ENCODE measurements at regions not wholly inside any gene's neighbourhood (a gene's known extent, or its start where the extent isn't known, plus 50 kb on each side); places are given as distances from the start of the nearest gene placed in this dataset.

DNA sequence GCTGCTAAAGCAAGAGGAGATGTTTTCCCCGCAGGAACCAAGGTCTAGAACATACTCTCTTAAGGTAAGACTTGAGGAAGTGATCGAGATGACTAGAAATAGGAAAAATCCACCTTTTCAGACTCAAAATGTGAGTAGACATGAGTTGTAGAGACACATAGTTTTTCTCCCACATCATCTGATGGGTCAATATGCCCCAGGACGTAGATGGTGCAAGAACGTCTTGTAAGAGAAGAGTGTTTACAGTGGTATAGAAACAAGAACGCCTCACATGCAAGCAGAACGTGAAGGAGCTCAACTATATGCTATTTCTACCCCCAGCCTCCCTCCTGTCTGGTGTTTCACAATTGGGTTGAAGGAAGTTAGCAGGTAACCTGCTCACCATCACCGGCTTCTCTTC lies 144.0 kb upstream of the BACE2 start:
- H2BK12ac ChIP-seq (ENCODE audit: low read depth, low read length), result no peak overlapping the region
- no peak overlapping the region for H3K23ac ChIP-seq (ENCODE audit: insufficient read length)
- TF ChIP-seq, protein P1, sequence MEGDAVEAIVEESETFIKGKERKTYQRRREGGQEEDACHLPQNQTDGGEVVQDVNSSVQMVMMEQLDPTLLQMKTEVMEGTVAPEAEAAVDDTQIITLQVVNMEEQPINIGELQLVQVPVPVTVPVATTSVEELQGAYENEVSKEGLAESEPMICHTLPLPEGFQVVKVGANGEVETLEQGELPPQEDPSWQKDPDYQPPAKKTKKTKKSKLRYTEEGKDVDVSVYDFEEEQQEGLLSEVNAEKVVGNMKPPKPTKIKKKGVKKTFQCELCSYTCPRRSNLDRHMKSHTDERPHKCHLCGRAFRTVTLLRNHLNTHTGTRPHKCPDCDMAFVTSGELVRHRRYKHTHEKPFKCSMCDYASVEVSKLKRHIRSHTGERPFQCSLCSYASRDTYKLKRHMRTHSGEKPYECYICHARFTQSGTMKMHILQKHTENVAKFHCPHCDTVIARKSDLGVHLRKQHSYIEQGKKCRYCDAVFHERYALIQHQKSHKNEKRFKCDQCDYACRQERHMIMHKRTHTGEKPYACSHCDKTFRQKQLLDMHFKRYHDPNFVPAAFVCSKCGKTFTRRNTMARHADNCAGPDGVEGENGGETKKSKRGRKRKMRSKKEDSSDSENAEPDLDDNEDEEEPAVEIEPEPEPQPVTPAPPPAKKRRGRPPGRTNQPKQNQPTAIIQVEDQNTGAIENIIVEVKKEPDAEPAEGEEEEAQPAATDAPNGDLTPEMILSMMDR (IDR thresholded peaks at IDR 0.05; ENCODE audit: control extremely low read depth in 1 of 3, insufficient read depth in 1 of 3, low read depth in 1 of 3, low read length in 3 of 3), result no peak
- H4K5ac ChIP-seq (ENCODE audit: insufficient read length, low read depth, low read length), result no peak overlapping the region
- no peak overlapping the region for H2AK5ac ChIP-seq (ENCODE audit: low read depth, low read length)
- no peaks in the 10 kb centered on the region for H4K20me1 ChIP-seq (replicated peaks in 1 of 2; ENCODE audit: control insufficient read depth in 1 of 2, insufficient read depth in 2 of 2, low read length in 2 of 2)
- no peak overlapping the region for H2AFZ ChIP-seq (ENCODE audit: low read length)
- H3K36me3 ChIP-seq (ENCODE audit: control insufficient read depth in 2 of 4, insufficient read depth in 4 of 4, low read length in 3 of 4), result no peaks in the 10 kb centered on the region
- no peak for FAIRE-seq
- WGBS, 2 experiments (ENCODE audit: extremely low coverage in 1 of 2, insufficient coverage in 1 of 2, insufficient read length in 1 of 2, insufficient replicate concordance in 2 of 2, low coverage in 1 of 2, low lambda C conversion rate in 2 of 2, missing lambda C conversion rate in 1 of 2), result 94% methylated on average over 7 of the region's 7 CpGs; no CpG with 5 or more reads in 1 of the 2 experiments
- no peak overlapping the region for H3K4ac ChIP-seq (replicated peaks; ENCODE audit: insufficient read length, low read depth, low read length)
- no peaks in the 10 kb centered on the region for H3K79me2 ChIP-seq (ENCODE audit: control insufficient read depth in 1 of 2, insufficient read depth in 2 of 2, low read length in 2 of 2)
- no peak overlapping the region for H4K91ac ChIP-seq (replicated peaks; ENCODE audit: insufficient read length, low read length)
- no peak overlapping the region for H3K56ac ChIP-seq (replicated peaks; ENCODE audit: insufficient read length, low read depth, low read length)
- no peak overlapping the region for H2BK20ac ChIP-seq (ENCODE audit: low read length)
- no peaks in the 10 kb centered on the region for H3K79me1 ChIP-seq (ENCODE audit: low read depth, low read length)
- POLR2A ChIA-PET (ENCODE audit: partially characterized antibody), result no interaction called here
- H3K14ac ChIP-seq (ENCODE audit: insufficient read length), result no peak overlapping the region
- H2BK5ac ChIP-seq (ENCODE audit: low read depth, low read length), result no peak overlapping the region
- no peak overlapping the region for H4K8ac ChIP-seq (ENCODE audit: extremely low read depth, insufficient read depth, low read length)
- no peaks in the 10 kb centered on the region for H3K23me2 ChIP-seq (ENCODE audit: low read depth, low read length)
- CTCF ChIA-PET (ENCODE audit: partially characterized antibody), result interaction anchor here (0.9 to 2.4 kb wide), 2 partner anchors 19 to 21 kb away, joined by 3 to 8 read pairs; no protein-coding TSS in a partner anchor
- H2BK120ac ChIP-seq (replicated peaks; ENCODE audit: low read depth, low read length), result no peak overlapping the region
- H3K9ac ChIP-seq (replicated peaks in 1 of 4; ENCODE audit: extremely low read depth in 1 of 4, low read depth in 3 of 4, low read length in 3 of 4), result no peak overlapping the region
- H3K18ac ChIP-seq (ENCODE audit: extremely low read depth, low read length), result no peak overlapping the region
- no peak overlapping the region for H3K4me3 ChIP-seq (ENCODE audit: extremely low read depth in 1 of 4, insufficient read depth in 2 of 4, low read depth in 3 of 4, low read length in 4 of 4)
- no peaks in the 10 kb centered on the region for H3K9me3 ChIP-seq (ENCODE audit: insufficient read depth in 2 of 2, low read depth in 1 of 2, low read length in 1 of 2)
- no peak for DNase-seq (ENCODE audit: low read depth in 1 of 2, low spot score in 2 of 2)
- no peaks in the 10 kb centered on the region for H3K4me1 ChIP-seq (replicated peaks in 1 of 4; ENCODE audit: control insufficient read depth in 3 of 4, insufficient read depth in 4 of 4, low read length in 3 of 4)
- H3K4me2 ChIP-seq (ENCODE audit: insufficient read depth in 1 of 2, low read depth in 2 of 2, low read length in 2 of 2), result no peak overlapping the region
- H3K27me3 ChIP-seq (replicated peaks in 1 of 4; ENCODE audit: control insufficient read depth in 3 of 4, extremely low read depth in 1 of 4, insufficient read depth in 3 of 4, low read length in 3 of 4), result no peaks in the 10 kb centered on the region
- H2BK15ac ChIP-seq (ENCODE audit: low read length), result no peak overlapping the region
- no peak overlapping the region for H3K27ac ChIP-seq (ENCODE audit: low read depth, low read length)

All from H1 (cell line).